ENCODE measurements at regions not wholly inside any gene's neighbourhood (a gene's known extent, or its start where the extent isn't known, plus 50 kb on each side); places are given as distances from the start of the nearest gene placed in this dataset.

- H3K4me3 ChIP-seq (ENCODE audit: low read depth, low read length): no peak overlapping the region
- TF ChIP-seq, protein P1, sequence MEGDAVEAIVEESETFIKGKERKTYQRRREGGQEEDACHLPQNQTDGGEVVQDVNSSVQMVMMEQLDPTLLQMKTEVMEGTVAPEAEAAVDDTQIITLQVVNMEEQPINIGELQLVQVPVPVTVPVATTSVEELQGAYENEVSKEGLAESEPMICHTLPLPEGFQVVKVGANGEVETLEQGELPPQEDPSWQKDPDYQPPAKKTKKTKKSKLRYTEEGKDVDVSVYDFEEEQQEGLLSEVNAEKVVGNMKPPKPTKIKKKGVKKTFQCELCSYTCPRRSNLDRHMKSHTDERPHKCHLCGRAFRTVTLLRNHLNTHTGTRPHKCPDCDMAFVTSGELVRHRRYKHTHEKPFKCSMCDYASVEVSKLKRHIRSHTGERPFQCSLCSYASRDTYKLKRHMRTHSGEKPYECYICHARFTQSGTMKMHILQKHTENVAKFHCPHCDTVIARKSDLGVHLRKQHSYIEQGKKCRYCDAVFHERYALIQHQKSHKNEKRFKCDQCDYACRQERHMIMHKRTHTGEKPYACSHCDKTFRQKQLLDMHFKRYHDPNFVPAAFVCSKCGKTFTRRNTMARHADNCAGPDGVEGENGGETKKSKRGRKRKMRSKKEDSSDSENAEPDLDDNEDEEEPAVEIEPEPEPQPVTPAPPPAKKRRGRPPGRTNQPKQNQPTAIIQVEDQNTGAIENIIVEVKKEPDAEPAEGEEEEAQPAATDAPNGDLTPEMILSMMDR (IDR thresholded peaks at IDR 0.05; ENCODE audit: low read depth, low read length): no peak
These were observed 374.7 kb upstream of the FAM241A start for GRCh38 chr4:111770514-111770913.

DNA sequence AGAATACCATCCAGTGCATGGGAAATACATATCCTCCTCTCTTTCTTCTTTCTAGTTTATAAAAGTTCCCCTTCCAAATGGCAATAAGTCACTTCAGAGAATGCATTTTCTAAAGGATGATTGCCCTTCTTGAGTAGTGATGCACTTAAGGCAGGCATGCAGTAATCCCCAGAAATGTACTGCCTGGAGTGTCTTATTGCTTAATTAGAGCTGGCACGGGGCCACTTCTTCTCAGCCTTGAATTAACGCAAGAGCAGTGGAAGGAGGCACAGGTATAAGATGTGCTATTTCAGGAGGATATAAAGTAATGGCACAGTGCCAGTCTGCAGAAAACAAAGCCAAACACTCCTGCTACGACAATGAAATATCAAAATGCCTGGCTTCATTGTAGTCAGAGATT lies 371.4 kb upstream of the FAM241A start:
- TF ChIP-seq, protein P1 (IDR thresholded peaks at IDR 0.05; ENCODE audit: low read depth, low read length): no peak

GRCh38 chr4:111775556-111776297 lies 369.5 kb upstream of the FAM241A start:
- no peak overlapping the region for H3K4me3 ChIP-seq (ENCODE audit: low read depth, low read length)
- TF ChIP-seq, protein P1 (IDR thresholded peaks at IDR 0.05; ENCODE audit: low read depth, low read length): no peak

More for the DNA sequence above, 371.4 kb upstream of the FAM241A start:
- H3K4me3 ChIP-seq (ENCODE audit: low read depth, low read length): no peak overlapping the region

- TF ChIP-seq, protein P1 (IDR thresholded peaks at IDR 0.05; ENCODE audit: low read depth, low read length): no peak
- H3K4me3 ChIP-seq (ENCODE audit: low read depth, low read length): no peak overlapping the region
These were observed 368.7 kb upstream of the FAM241A start for GRCh38 chr4:111776561-111776960.

- TF ChIP-seq, protein P1 (IDR thresholded peaks at IDR 0.05; ENCODE audit: low read depth, low read length): no peak
- H3K4me3 ChIP-seq (ENCODE audit: low read depth, low read length): no peak overlapping the region
These were observed 366.7 kb upstream of the FAM241A start for GRCh38 chr4:111778543-111778942.

DNA sequence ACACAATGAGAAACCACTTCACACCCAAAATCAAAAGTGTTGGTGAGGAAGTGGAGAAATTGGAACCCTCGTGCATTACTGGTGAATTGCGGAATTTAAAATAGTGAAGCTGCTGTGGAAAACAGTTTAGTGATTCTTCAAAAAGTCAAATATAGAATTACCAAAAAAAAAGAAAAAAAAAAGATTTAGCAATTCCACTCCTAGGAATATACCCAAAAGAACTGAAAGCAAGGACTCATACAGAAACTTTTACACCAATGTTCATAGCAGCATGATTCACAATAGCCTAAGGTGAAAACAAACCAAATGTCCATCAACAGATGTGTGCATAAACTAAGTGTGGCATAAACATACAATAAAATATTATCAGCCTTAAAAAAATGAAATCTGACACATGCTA lies 364.3 kb upstream of the FAM241A start:
- H3K4me3 ChIP-seq (ENCODE audit: low read depth, low read length): no peak overlapping the region
- TF ChIP-seq, protein P1 (IDR thresholded peaks at IDR 0.05; ENCODE audit: low read depth, low read length): no peak

DNA sequence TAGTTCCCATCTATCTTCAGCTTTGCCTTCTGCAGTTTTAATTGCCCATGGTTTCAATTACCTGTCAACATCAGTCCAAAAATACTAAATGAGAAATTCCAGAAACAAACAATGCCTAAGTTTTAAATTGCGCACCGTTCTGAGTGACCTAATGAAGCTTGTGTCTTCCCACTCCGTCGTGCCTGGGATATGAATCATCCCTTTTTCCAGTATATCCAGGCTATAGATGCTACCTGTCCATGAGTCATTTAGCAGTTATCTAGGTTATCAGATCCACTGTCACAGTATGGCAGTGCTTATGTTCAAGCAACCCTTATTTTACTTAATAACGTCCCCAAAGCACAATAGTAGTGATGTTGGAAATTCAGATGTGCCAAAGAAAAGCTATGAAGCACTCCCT lies 363.6 kb upstream of the FAM241A start:
- H3K4me3 ChIP-seq (ENCODE audit: low read depth, low read length): no peak overlapping the region
- TF ChIP-seq, protein P1 (IDR thresholded peaks at IDR 0.05; ENCODE audit: low read depth, low read length): no peak
